Breast epithelium (tissue), 4 donors: ENCODE measurements at regions not wholly inside any gene's neighbourhood (a gene's known extent, or its start where the extent isn't known, plus 50 kb on each side); places are given as distances from the start of the nearest gene placed in this dataset.

Experiments
- DNase-seq, 2 donors: peaks; one replicate each; pipeline ENCODE4 v3.0.0-alpha.2; 2019; ENCODE audit warnings: low spot score in 2 of 2
- H3K27ac ChIP-seq, 2 donors: fragments of 200-600 bp; sonication (generic) in 1 of 2; one replicate each; pipeline ENCODE4 v1.5.1; 2016 to 2019; ENCODE audit warnings: mild to moderate bottlenecking in 1 of 2
- H3K27me3 ChIP-seq, 2 donors: fragments of 200-600 bp; sonication (generic) in 1 of 2; one replicate each; pipeline versions ENCODE4 v1.5.1 to v1.6.0; 2017 to 2019; ENCODE audit warnings: control low read depth in 1 of 2, mild to moderate bottlenecking in 1 of 2
- H3K36me3 ChIP-seq: fragments of 200-600 bp; one replicate; pipeline ENCODE4 v1.5.1; 2019
- H3K4me1 ChIP-seq, 2 donors: fragments of 200-600 bp; sonication (generic); one replicate each; pipeline ENCODE4 v1.5.1; 2016 to 2019; ENCODE audit warnings: control low read depth in 1 of 2
- H3K4me3 ChIP-seq, 3 donors: fragments of 200-600 bp; sonication (generic); 1 replicate in 2 of 3; 2 replicates in 1 of 3; pipeline ENCODE4 v1.5.1; 2016 to 2019; ENCODE audit warnings: mild to moderate bottlenecking in 3 of 3, moderate library complexity in 2 of 3
- H3K9me3 ChIP-seq, 2 donors: fragments of 200-600 bp; sonication (generic) in 1 of 2; one replicate each; pipeline ENCODE4 v1.5.1; 2016 to 2019; ENCODE audit warnings: control low read depth in 1 of 2
- POLR2A ChIP-seq: fragments of 450-650 bp; IDR thresholded peaks from one replicate; pipeline ENCODE4 v1.6.1; 2016; ENCODE audit warnings: antibody characterized with exemption, mild to moderate bottlenecking, moderate library complexity
- POLR2AphosphoS5 ChIP-seq, 3 donors: sonication (generic); formaldehyde crosslinking; IDR thresholded peaks; one replicate each; pipeline ENCODE4 v1.6.1; 2017; ENCODE audit warnings: antibody characterized with exemption in 3 of 3
- intact Hi-C: fragments of 100-400 bp; cut with DNase I; formaldehyde crosslinking; loops from one replicate; pipeline ENCODE4 v1.15.1; 2023; ENCODE audit warnings: low total_unique reads
- TF ChIP-seq, protein P1 (sequence below), 3 donors: fragments of 450-650 bp; IDR thresholded peaks; one replicate each; pipeline ENCODE4 v1.5.1; 2016 to 2017; ENCODE audit warnings: antibody characterized with exemption in 3 of 3, mild to moderate bottlenecking in 3 of 3, moderate library complexity in 3 of 3

DNA sequence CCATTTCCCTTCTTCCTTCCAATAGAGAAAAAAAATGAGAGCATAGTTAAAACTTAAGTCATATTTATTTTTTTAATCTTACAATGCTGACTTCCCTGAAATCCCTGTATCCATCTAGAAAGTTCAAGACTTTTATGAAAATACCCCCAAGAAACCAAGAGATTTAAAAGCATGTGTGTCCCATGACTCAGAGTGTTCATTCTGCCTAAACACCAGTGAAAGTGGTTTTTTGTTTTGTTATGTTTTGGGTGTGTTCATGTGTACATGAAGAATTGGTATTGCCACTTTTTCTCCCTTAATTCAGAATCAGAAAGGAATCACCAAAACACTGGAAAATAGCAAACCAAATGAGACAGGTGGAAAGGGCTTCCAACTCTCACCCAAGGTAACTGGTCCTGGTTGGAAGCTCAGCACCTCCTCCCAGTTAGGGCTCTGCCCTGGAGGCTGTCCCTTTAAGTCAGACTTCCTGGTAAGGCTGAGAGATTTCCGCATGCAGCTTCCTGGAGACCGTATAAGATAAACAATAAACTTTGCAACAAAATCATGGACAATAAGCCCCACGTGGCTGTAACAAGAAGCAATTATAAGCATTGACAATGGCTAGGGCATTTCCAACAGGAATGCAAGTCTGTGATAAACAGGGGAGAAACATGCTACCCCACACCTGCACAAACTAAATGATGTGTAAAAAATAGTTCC, 121.9 kb upstream of the ARHGEF3 start:
- TF ChIP-seq POLR2A (no peak), POLR2AphosphoS5 (IDR thresholded peaks at IDR 0.05) (peak in 1 of 3 donors; percentile 22)
- Histone ChIP-seq H3K4me1 (no peaks in the 10 kb centered on the region), H3K36me3 (no peaks in the 10 kb centered on the region), H3K4me3 (no peak overlapping the region), H3K27ac (peak overlapping the region; percentile 26 to 41), H3K27me3 (no peaks in the 10 kb centered on the region), H3K9me3 (no peaks in the 10 kb centered on the region)
- intact Hi-C loops = no loop called here
- DNase-seq = peak in 1 of 2 donors; percentile 42

DNA sequence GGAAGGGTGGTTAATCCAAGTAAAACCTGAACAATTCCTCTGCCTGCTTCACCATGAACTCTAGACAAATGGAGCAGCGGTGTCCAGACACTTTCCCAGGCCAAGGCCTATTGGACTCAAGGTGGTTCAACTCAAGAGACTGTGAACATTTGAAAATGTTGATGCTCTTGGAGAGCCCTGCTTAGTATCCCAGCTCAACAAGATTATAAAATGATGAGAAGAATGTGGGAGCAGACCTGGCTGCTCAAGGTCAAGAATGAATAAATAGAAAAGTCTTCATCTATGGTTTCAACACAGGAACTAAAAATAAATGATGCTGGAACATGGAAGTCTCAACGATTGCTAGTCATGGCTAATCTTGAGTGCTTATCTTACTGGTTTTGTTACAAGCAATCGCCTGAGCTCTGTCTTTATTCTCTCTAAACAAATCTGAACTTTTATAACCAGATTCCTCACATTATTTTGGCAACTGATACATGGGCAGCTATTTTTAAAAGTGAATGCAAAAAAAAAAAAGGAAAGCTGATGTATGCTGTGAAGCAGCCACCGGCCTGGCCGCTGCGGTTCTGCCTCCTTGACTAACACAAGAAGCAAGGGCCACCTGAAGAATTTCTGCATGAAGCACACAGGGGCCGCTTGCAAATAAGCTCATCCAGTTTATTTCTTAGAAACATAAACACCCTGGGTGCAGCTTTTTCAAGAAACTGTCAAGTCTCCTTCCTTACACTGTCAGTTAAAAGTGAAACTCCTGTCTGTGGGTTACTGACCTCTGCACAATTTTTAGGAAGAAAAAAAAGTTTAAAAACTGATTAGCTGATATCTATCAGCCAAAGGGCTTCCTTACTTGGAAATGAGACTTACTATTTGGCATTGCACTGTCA, 120.1 kb upstream of the ARHGEF3 start:
- no peak for DNase-seq
- Histone ChIP-seq H3K36me3 (no peaks in the 10 kb centered on the region), H3K27ac (peak overlapping the region; percentile 16 to 32), H3K4me1 (no peaks in the 10 kb centered on the region), H3K9me3 (no peaks in the 10 kb centered on the region), H3K4me3 (peak overlapping the region; percentile 8 to 35 (median 11)), H3K27me3 (no peaks in the 10 kb centered on the region)
- TF ChIP-seq POLR2AphosphoS5 (IDR thresholded peaks at IDR 0.05) (no peak), POLR2A (no peak)
- TF ChIP-seq, protein P1, sequence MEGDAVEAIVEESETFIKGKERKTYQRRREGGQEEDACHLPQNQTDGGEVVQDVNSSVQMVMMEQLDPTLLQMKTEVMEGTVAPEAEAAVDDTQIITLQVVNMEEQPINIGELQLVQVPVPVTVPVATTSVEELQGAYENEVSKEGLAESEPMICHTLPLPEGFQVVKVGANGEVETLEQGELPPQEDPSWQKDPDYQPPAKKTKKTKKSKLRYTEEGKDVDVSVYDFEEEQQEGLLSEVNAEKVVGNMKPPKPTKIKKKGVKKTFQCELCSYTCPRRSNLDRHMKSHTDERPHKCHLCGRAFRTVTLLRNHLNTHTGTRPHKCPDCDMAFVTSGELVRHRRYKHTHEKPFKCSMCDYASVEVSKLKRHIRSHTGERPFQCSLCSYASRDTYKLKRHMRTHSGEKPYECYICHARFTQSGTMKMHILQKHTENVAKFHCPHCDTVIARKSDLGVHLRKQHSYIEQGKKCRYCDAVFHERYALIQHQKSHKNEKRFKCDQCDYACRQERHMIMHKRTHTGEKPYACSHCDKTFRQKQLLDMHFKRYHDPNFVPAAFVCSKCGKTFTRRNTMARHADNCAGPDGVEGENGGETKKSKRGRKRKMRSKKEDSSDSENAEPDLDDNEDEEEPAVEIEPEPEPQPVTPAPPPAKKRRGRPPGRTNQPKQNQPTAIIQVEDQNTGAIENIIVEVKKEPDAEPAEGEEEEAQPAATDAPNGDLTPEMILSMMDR (IDR thresholded peaks at IDR 0.05) = no peak
- intact Hi-C loops = no loop called here

DNA sequence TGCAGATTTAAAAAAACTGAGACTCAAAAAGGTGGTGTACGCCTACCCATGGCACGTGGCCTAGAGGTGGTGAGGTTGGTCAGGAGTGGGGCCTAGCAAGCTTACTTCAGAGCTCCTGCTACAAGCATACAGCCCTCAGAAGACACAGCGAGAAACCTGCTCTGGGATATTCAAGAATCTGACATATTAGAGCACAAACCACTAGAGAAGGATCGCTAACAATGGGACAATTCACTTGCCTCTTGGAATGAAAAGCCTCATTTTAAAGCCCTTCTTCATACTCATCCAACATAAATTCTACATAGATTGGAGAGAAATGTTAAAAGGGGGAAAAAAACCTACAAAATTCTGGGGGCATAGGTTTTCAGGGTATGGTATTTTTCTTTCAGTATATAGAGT, 118.0 kb upstream of the ARHGEF3 start:
- Histone ChIP-seq H3K27ac (no peak overlapping the region), H3K4me1 (no peaks in the 10 kb centered on the region), H3K36me3 (no peaks in the 10 kb centered on the region), H3K4me3 (no peak overlapping the region), H3K9me3 (no peaks in the 10 kb centered on the region), H3K27me3 (no peaks in the 10 kb centered on the region)
- TF ChIP-seq, protein P1 (IDR thresholded peaks at IDR 0.05) = no peak
- TF ChIP-seq POLR2AphosphoS5 (IDR thresholded peaks at IDR 0.05) (no peak), POLR2A (no peak)
- no peak for DNase-seq
- intact Hi-C loops = no loop called here

DNA sequence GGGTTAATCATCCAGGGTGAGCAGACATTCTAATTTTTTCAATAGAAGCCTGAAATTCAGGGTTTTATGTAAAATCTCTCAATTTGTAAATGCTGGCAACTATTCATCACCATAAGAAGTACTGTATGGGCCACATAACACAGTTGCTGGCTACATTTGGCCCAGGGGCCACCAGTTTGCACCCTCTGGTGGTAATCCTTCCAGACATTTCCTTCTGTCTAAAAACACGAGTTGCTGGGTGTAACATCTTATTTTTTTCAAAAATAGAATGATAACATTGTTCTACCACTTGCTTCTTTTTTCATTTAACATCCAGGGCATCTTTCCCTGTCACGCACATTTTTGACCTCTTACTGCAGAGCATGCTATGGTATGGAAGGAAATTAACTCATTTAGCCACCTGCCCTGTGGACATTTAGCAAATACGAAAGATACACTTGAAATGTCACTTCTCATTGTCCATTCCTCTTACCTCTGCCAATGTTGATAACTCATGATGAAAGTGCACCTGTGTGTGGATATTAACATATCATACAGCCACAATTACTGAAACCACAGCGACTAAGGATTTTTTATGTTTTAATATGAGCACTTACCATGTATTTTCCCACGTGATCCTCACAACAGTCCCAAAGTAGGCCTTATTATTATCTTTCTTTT, 117.5 kb upstream of the ARHGEF3 start:
- Histone ChIP-seq H3K36me3 (no peaks in the 10 kb centered on the region), H3K4me3 (no peak overlapping the region), H3K4me1 (no peaks in the 10 kb centered on the region), H3K27ac (no peak overlapping the region), H3K9me3 (no peaks in the 10 kb centered on the region), H3K27me3 (no peaks in the 10 kb centered on the region)
- TF ChIP-seq, protein P1 (IDR thresholded peaks at IDR 0.05) = no peak
- TF ChIP-seq POLR2A (no peak), POLR2AphosphoS5 (IDR thresholded peaks at IDR 0.05) (no peak)
- intact Hi-C loops = no loop called here
- no peak for DNase-seq

DNA sequence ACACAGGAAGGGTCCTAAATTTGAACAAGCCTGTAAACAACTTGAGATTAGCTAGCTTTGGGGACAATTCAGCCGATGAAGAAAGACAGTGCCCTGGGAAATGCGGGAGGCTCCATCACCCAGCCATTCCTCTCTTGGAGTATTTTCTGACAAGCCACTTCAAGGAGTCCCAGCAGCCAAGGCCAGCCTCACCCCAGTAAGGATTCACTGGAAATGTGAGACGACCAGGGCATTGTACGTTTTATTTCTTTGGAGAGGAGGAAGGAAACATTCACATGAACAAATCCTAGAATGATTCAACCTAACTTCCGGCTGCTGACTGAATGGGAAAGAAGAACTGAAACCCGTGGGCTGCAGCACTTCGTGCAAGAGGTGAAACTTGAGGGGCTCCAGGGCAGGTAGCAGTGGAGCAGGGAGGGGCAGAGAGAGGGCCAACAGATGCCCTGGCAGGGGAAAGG, 116.4 kb upstream of the ARHGEF3 start:
- Histone ChIP-seq H3K36me3 (no peaks in the 10 kb centered on the region), H3K27ac (no peak overlapping the region)
- no peak for TF ChIP-seq POLR2A
- TF ChIP-seq, protein P1 (IDR thresholded peaks at IDR 0.05) = no peak
- TF ChIP-seq POLR2AphosphoS5 (IDR thresholded peaks at IDR 0.05) = no peak

More for the DNA sequence above, 116.4 kb upstream of the ARHGEF3 start:
- Histone ChIP-seq H3K4me3 (no peak overlapping the region), H3K27me3 (no peaks in the 10 kb centered on the region), H3K9me3 (no peaks in the 10 kb centered on the region), H3K4me1 (no peaks in the 10 kb centered on the region)
- intact Hi-C loops = no loop called here
- DNase-seq = no peak
